ENCODE measurements at regions not wholly inside any gene's neighbourhood (a gene's known extent, or its start where the extent isn't known, plus 50 kb on each side); places are given as distances from the start of the nearest gene placed in this dataset.
"Not testable (repeated sequence)": the region's sequence is repeated elsewhere in the genome, so short reads cannot be mapped to it uniquely, and the experiment has no call there.

DNA sequence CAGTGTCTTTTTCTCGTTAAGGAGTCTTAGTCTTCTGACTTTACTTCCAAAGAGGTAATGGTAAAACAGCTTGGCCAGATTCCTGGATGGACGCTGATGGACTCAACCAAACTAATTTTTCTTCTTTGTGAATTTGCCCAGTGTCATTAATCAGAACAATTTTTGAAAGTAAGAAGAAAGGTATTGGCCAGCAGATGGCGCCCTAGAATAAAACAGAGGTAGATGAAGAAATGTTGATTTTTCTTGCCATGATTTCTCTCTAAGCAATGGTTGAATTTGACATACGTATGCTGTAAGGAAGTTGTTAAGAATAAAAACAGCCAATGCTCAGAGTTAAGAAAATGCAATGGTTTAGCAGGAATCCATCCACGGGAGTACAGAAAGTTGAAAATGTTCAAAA, 500.0 kb downstream of the DIRAS2 start:
- peak; percentile 46 for DNase-seq (ENCODE audit: low read depth, low spot score)
- no peaks in the 10 kb centered on the region for H3K27me3 ChIP-seq (ENCODE audit: insufficient read depth, insufficient read length)
- no peak overlapping the region for H3K4me3 ChIP-seq (ENCODE audit: insufficient read length, low read depth)
- no peaks in the 10 kb centered on the region for H3K4me1 ChIP-seq (ENCODE audit: insufficient read depth, insufficient read length)
- peaks cover 5% of the 10 kb centered on the region for H3K9me3 ChIP-seq (ENCODE audit: insufficient read depth, low read length)
- no peaks in the 10 kb centered on the region for H3K36me3 ChIP-seq (ENCODE audit: insufficient read depth, insufficient read length, low read length)
- H3K9ac ChIP-seq (ENCODE audit: insufficient read length, low read depth): no peak overlapping the region
- no peak for TF ChIP-seq ZNF274 (IDR thresholded peaks at IDR 0.05; ENCODE audit: low read depth, low read length)
- TF ChIP-seq SUZ12 (IDR thresholded peaks at IDR 0.05; ENCODE audit: extremely low read depth, insufficient read depth, insufficient read length): no peak
- no peak for TF ChIP-seq YY1 (IDR thresholded peaks at IDR 0.05; ENCODE audit: insufficient read depth, insufficient read length)

GRCh38 chr9:90147426-90147825, 495.2 kb downstream of the DIRAS2 start:
- Histone ChIP-seq H3K4me3 (ENCODE audit: insufficient read length, low read depth) (no peak overlapping the region), H3K9ac (ENCODE audit: insufficient read length, low read depth) (no peak overlapping the region), H3K9me3 (ENCODE audit: insufficient read depth, low read length) (peaks cover 12% of the 10 kb centered on the region), H3K36me3 (ENCODE audit: insufficient read depth, insufficient read length, low read length) (no peaks in the 10 kb centered on the region), H3K4me1 (ENCODE audit: insufficient read depth, insufficient read length) (no peaks in the 10 kb centered on the region), H3K27me3 (ENCODE audit: insufficient read depth, insufficient read length) (no peaks in the 10 kb centered on the region)
- DNase-seq (ENCODE audit: low read depth, low spot score): no peak
- TF ChIP-seq SUZ12 (IDR thresholded peaks at IDR 0.05; ENCODE audit: extremely low read depth, insufficient read depth, insufficient read length) (no peak), ZNF274 (IDR thresholded peaks at IDR 0.05; ENCODE audit: low read depth, low read length) (no peak), YY1 (IDR thresholded peaks at IDR 0.05; ENCODE audit: insufficient read depth, insufficient read length) (no peak)

DNA sequence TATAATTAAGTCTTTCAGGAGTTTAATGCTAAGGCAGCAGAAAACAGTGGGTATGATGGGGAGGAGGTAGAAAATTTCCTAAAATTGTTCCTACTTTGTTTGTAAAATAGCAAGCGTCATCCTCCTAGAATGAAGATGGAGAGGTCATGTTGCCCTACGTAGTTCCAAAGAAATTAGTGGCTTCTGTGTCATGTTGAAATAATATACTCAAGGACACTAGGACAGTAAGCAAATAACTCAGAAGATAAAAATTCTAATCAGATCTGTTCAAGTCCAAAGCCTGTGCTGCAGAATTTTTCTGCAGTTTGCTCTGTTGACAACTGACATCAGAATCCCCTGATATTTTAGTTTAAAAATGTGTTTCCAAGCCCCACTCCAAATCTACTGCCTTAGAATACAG, 486.3 kb downstream of the DIRAS2 start:
- no peak for DNase-seq (ENCODE audit: low read depth, low spot score)
- Histone ChIP-seq H3K36me3 (ENCODE audit: insufficient read depth, insufficient read length, low read length) (no peaks in the 10 kb centered on the region), H3K9ac (ENCODE audit: insufficient read length, low read depth) (no peak overlapping the region), H3K27me3 (ENCODE audit: insufficient read depth, insufficient read length) (no peaks in the 10 kb centered on the region), H3K4me3 (ENCODE audit: insufficient read length, low read depth) (no peak overlapping the region), H3K9me3 (ENCODE audit: insufficient read depth, low read length) (no peaks in the 10 kb centered on the region; the same call in 1 of the 2 replicates), H3K4me1 (ENCODE audit: insufficient read depth, insufficient read length) (no peaks in the 10 kb centered on the region)
- TF ChIP-seq YY1 (IDR thresholded peaks at IDR 0.05; ENCODE audit: insufficient read depth, insufficient read length): no peak
- TF ChIP-seq SUZ12 (IDR thresholded peaks at IDR 0.05; ENCODE audit: extremely low read depth, insufficient read depth, insufficient read length): no peak
- no peak for TF ChIP-seq ZNF274 (IDR thresholded peaks at IDR 0.05; ENCODE audit: low read depth, low read length)

DNA sequence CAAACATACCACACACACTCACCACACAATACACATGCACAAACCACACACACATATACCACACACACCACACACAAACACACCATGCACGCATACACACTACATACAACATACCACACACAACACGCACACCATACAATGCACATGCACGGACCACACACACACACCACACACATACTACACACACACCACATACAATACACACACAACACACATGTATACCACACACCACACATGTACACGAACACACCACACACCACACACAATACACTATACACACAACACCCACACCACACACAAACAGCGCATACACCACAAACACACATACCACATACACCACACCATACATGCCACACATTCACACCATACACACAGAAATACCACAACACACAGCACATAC, 480.3 kb downstream of the DIRAS2 start:
- no peak overlapping the region for H3K4me3 ChIP-seq (ENCODE audit: insufficient read length, low read depth)
- TF ChIP-seq YY1 (IDR thresholded peaks at IDR 0.05; ENCODE audit: insufficient read depth, insufficient read length) (no peak), SUZ12 (IDR thresholded peaks at IDR 0.05; ENCODE audit: extremely low read depth, insufficient read depth, insufficient read length) (no peak), ZNF274 (IDR thresholded peaks at IDR 0.05; ENCODE audit: low read depth, low read length) (no peak)
- H3K36me3 ChIP-seq (ENCODE audit: insufficient read depth, insufficient read length, low read length): no peaks in the 10 kb centered on the region
- no peak for DNase-seq (ENCODE audit: low read depth, low spot score)
- no peaks in the 10 kb centered on the region; the same call in 1 of the 2 replicates for H3K9me3 ChIP-seq (ENCODE audit: insufficient read depth, low read length)
- no peak overlapping the region for H3K9ac ChIP-seq (ENCODE audit: insufficient read length, low read depth)
- H3K4me1 ChIP-seq (ENCODE audit: insufficient read depth, insufficient read length): no peaks in the 10 kb centered on the region
- H3K27me3 ChIP-seq (ENCODE audit: insufficient read depth, insufficient read length): no peaks in the 10 kb centered on the region

GRCh38 chr9:90162819-90163218, 479.8 kb downstream of the DIRAS2 start:
- no peak for TF ChIP-seq YY1 (IDR thresholded peaks at IDR 0.05; ENCODE audit: insufficient read depth, insufficient read length)
- no peak for TF ChIP-seq SUZ12 (IDR thresholded peaks at IDR 0.05; ENCODE audit: extremely low read depth, insufficient read depth, insufficient read length)
- TF ChIP-seq ZNF274 (IDR thresholded peaks at IDR 0.05; ENCODE audit: low read depth, low read length): no peak
- no peak for DNase-seq (ENCODE audit: low read depth, low spot score)
- no peak overlapping the region for H3K9ac ChIP-seq (ENCODE audit: insufficient read length, low read depth)

GRCh38 chr9:90165281-90165680, 477.3 kb downstream of the DIRAS2 start:
- Histone ChIP-seq H3K27me3 (ENCODE audit: insufficient read depth, insufficient read length) (no peaks in the 10 kb centered on the region), H3K4me3 (ENCODE audit: insufficient read length, low read depth) (no peak overlapping the region), H3K9me3 (ENCODE audit: insufficient read depth, low read length) (no peaks in the 10 kb centered on the region; the same call in 1 of the 2 replicates), H3K9ac (ENCODE audit: insufficient read length, low read depth) (no peak overlapping the region), H3K4me1 (ENCODE audit: insufficient read depth, insufficient read length) (no peaks in the 10 kb centered on the region), H3K36me3 (ENCODE audit: insufficient read depth, insufficient read length, low read length) (no peaks in the 10 kb centered on the region)
- no peak for DNase-seq (ENCODE audit: low read depth, low spot score)
- TF ChIP-seq SUZ12 (IDR thresholded peaks at IDR 0.05; ENCODE audit: extremely low read depth, insufficient read depth, insufficient read length) (no peak), YY1 (IDR thresholded peaks at IDR 0.05; ENCODE audit: insufficient read depth, insufficient read length) (no peak)

More at GRCh38 chr9:90162819-90163218, 479.8 kb downstream of the DIRAS2 start:
- no peak overlapping the region for H3K4me3 ChIP-seq (ENCODE audit: insufficient read length, low read depth)
- no peaks in the 10 kb centered on the region for H3K27me3 ChIP-seq (ENCODE audit: insufficient read depth, insufficient read length)
- no peaks in the 10 kb centered on the region for H3K36me3 ChIP-seq (ENCODE audit: insufficient read depth, insufficient read length, low read length)
- no peaks in the 10 kb centered on the region; the same call in 1 of the 2 replicates for H3K9me3 ChIP-seq (ENCODE audit: insufficient read depth, low read length)
- no peaks in the 10 kb centered on the region for H3K4me1 ChIP-seq (ENCODE audit: insufficient read depth, insufficient read length)

DNA sequence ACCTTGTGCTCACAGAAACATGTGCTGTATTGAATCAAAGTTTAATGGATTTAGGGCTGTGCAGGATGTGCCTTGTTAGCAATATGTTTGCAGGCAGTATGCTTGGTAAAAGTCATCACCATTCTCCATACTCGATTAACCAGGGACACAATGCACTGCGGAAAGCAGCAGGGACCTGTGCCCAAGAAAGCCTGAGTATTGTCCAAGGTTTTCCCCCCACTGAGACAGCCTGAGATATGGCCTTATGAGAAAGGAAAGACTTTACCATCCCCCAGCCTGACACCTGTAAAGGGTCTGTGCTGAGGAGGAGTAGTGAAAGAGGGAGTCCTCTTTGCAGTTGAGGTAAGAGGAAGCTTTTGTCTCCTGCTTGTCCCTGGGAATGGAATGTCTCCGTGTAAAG, 476.2 kb downstream of the DIRAS2 start:
- not testable (repeated sequence) for H3K4me3 ChIP-seq (ENCODE audit: insufficient read length, low read depth); H3K4me1 ChIP-seq (ENCODE audit: insufficient read depth, insufficient read length); DNase-seq (ENCODE audit: low read depth, low spot score); H3K27me3 ChIP-seq (ENCODE audit: insufficient read depth, insufficient read length); H3K36me3 ChIP-seq (ENCODE audit: insufficient read depth, insufficient read length, low read length); H3K9me3 ChIP-seq (ENCODE audit: insufficient read depth, low read length); H3K9ac ChIP-seq (ENCODE audit: insufficient read length, low read depth)

GRCh38 chr9:90167914-90168313, 474.7 kb downstream of the DIRAS2 start:
- H3K27me3 ChIP-seq (ENCODE audit: insufficient read depth, insufficient read length): no peaks in the 10 kb centered on the region
- no peak overlapping the region for H3K9ac ChIP-seq (ENCODE audit: insufficient read length, low read depth)
- no peak for TF ChIP-seq ZNF274 (IDR thresholded peaks at IDR 0.05; ENCODE audit: low read depth, low read length)
- no peaks in the 10 kb centered on the region for H3K4me1 ChIP-seq (ENCODE audit: insufficient read depth, insufficient read length)
- H3K36me3 ChIP-seq (ENCODE audit: insufficient read depth, insufficient read length, low read length): no peaks in the 10 kb centered on the region
- no peaks in the 10 kb centered on the region for H3K9me3 ChIP-seq (ENCODE audit: insufficient read depth, low read length)
- no peak overlapping the region for H3K4me3 ChIP-seq (ENCODE audit: insufficient read length, low read depth)
- DNase-seq (ENCODE audit: low read depth, low spot score): no peak
